ENCODE measurements at regions not wholly inside any gene's neighbourhood (a gene's known extent, or its start where the extent isn't known, plus 50 kb on each side); places are given as distances from the start of the nearest gene placed in this dataset.

DNA sequence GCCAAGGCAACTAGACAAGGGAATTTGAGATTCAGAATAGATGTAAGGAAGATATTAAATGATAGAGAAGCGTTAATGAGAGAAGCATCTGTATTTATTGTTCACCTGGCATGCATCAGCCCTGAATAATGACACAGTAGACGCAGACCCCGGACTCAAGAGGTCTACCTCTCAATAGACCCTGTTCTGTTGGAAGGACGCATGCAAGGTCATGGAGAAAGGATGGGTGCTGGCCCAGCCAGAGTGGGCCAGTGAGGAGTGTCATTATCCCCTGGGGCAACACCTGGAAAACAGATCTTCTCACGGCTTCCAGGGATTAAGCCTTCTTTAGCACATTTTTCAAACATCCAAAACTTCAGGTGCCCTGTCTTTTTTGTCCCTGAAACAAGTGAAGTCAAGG is 461.0 kb downstream of the EIPR1 start:
- Histone ChIP-seq H3K4me3 (no peak overlapping the region), H3K4me1 (no peaks in the 10 kb centered on the region), H3K9me3 (no peaks in the 10 kb centered on the region), H3K27me3 (no peaks in the 10 kb centered on the region), H3K36me3 (no peaks in the 10 kb centered on the region), H3K27ac (no peak overlapping the region)
- intact Hi-C loops (cut with DNase I) = no loop called here
- DNase-seq = peak in 1 of 3 donors; percentile 18
- WGBS (ENCODE audit: insufficient coverage, low coverage, low lambda C conversion rate, missing lambda C conversion rate) = 55% methylated on average over 5 of the region's 5 CpGs
- no peak for ATAC-seq
- TF ChIP-seq, protein P1, sequence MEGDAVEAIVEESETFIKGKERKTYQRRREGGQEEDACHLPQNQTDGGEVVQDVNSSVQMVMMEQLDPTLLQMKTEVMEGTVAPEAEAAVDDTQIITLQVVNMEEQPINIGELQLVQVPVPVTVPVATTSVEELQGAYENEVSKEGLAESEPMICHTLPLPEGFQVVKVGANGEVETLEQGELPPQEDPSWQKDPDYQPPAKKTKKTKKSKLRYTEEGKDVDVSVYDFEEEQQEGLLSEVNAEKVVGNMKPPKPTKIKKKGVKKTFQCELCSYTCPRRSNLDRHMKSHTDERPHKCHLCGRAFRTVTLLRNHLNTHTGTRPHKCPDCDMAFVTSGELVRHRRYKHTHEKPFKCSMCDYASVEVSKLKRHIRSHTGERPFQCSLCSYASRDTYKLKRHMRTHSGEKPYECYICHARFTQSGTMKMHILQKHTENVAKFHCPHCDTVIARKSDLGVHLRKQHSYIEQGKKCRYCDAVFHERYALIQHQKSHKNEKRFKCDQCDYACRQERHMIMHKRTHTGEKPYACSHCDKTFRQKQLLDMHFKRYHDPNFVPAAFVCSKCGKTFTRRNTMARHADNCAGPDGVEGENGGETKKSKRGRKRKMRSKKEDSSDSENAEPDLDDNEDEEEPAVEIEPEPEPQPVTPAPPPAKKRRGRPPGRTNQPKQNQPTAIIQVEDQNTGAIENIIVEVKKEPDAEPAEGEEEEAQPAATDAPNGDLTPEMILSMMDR (IDR thresholded peaks at IDR 0.05) = no peak
- no peak for TF ChIP-seq POLR2A (IDR thresholded peaks at IDR 0.05)

DNA sequence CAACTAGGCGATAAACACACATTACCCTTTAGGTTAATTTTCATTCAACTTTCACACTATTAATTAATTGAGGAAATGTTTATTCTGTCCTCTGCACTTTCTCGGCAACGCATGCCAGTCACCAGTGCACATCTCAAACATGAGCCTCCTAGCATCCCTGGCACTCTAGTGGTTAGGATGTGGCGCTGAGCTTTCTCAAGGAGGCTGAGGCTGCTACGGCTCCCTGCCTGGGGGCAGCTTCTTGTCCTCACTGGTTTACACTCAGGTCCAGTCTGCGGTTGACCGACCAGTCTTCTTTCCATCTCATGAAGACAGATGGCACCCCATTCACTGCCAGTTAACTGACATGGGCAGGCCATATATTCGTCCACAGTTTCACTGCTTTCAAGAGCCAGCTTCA is 463.4 kb downstream of the EIPR1 start:
- intact Hi-C loops (cut with DNase I) = no loop called here
- Histone ChIP-seq H3K9me3 (no peaks in the 10 kb centered on the region), H3K4me3 (no peak overlapping the region), H3K27ac (no peak overlapping the region), H3K27me3 (no peaks in the 10 kb centered on the region), H3K36me3 (no peaks in the 10 kb centered on the region), H3K4me1 (no peaks in the 10 kb centered on the region)
- ATAC-seq = no peak
- 72% methylated on average over 7 of the region's 8 CpGs for WGBS (ENCODE audit: insufficient coverage, low coverage, low lambda C conversion rate, missing lambda C conversion rate)
- DNase-seq = peak in 1 of 3 donors; percentile 16
- TF ChIP-seq, protein P1 (IDR thresholded peaks at IDR 0.05) = no peak
- no peak for TF ChIP-seq POLR2A (IDR thresholded peaks at IDR 0.05)

DNA sequence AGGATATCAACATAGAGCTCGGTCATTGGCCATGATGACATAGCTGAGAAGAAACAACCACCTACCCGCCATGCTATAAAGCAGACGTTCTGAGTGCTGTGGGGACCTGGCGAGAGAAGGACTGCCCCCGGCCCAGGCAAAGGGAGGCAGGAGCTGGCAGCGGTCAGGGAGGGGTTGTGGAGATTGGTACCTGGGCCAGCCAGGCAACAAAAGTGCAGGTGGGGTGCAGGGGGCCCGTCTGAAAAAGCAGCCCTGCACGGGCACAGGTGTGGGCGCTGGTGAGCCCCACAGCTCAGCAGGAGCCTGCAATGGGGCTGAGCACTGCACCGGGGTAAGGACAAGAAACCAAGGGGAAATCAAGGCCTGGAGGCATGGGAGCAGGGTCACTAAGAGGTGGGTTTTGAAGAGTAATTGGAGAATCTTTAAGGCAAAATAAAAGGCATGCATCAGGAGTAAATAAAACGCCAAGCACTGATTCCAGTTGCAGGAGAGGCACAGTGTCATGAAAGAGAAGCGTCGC is 464.0 kb downstream of the EIPR1 start:
- H3K27ac ChIP-seq = no peak overlapping the region
- H3K4me3 ChIP-seq = no peak overlapping the region
- DNase-seq = no peak
- no peaks in the 10 kb centered on the region for H3K9me3 ChIP-seq
- no peaks in the 10 kb centered on the region for H3K27me3 ChIP-seq
- no peaks in the 10 kb centered on the region for H3K36me3 ChIP-seq
- ATAC-seq = no peak
- intact Hi-C loops (cut with DNase I) = no loop called here
- no peaks in the 10 kb centered on the region for H3K4me1 ChIP-seq
- TF ChIP-seq POLR2A (IDR thresholded peaks at IDR 0.05) = no peak
- TF ChIP-seq, protein P1 (IDR thresholded peaks at IDR 0.05) = no peak
- 50% methylated on average over 9 of the region's 13 CpGs for WGBS (ENCODE audit: insufficient coverage, low coverage, low lambda C conversion rate, missing lambda C conversion rate)

DNA sequence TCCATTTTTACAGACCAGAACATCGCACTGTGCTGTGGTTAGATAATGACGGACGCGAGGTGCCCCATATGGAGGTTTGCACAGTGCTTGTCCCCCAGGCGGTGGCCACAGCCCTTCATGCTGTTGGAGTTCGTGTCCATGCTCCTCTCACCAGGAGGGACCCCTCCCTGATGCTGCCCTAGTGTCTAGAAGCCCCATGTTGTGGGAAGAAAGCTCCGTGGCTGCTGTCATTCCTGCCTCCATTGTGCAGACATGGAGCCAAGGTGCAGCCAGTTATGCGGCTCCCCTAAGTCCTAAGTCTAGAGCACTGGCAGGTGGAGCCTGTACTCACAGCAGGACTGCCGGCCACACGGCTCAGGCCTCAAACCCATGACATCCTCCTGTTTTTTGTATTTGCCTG is 464.9 kb downstream of the EIPR1 start:
- H3K27ac ChIP-seq = no peak overlapping the region
- H3K4me3 ChIP-seq = no peak overlapping the region
- no peak for DNase-seq
- H3K9me3 ChIP-seq = no peaks in the 10 kb centered on the region
- WGBS (ENCODE audit: insufficient coverage, low coverage, low lambda C conversion rate, missing lambda C conversion rate) = 89% methylated on average over 4 of the region's 10 CpGs
- intact Hi-C loops (cut with DNase I) = no loop called here
- H3K27me3 ChIP-seq = no peaks in the 10 kb centered on the region
- no peak for ATAC-seq
- no peaks in the 10 kb centered on the region for H3K4me1 ChIP-seq
- TF ChIP-seq, protein P1 (IDR thresholded peaks at IDR 0.05) = no peak
- no peak for TF ChIP-seq POLR2A (IDR thresholded peaks at IDR 0.05)
- no peaks in the 10 kb centered on the region for H3K36me3 ChIP-seq

DNA sequence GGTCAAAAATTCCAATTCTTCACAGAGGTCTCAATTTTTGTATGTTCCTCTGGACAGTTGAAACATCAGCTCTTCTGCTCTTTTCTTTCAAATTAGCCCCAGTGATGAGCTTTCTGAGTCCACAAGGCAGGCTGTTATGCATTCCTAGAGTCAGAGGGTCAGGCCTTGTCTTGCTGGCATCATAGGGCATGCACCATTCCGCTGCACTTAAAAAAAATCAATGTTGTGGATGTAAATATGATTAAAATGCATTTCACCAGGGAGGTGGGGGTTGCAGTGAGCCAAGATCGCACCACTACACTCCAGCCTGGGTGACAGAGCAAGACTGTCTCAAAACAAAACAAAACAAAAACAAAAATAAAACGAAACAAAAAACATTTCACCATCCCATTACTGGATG is 465.3 kb downstream of the EIPR1 start:
- intact Hi-C loops (cut with DNase I) = no loop called here

More for the DNA sequence above, 465.3 kb downstream of the EIPR1 start:
- WGBS (ENCODE audit: insufficient coverage, low coverage, low lambda C conversion rate, missing lambda C conversion rate) = 56% methylated on average over 3 of the region's 3 CpGs
- Histone ChIP-seq H3K4me1 (no peaks in the 10 kb centered on the region), H3K27me3 (no peaks in the 10 kb centered on the region), H3K4me3 (no peak overlapping the region), H3K27ac (no peak overlapping the region), H3K9me3 (no peaks in the 10 kb centered on the region), H3K36me3 (no peaks in the 10 kb centered on the region)
- DNase-seq (no peak), ATAC-seq (no peak)
- TF ChIP-seq, protein P1 (IDR thresholded peaks at IDR 0.05) = no peak
- TF ChIP-seq POLR2A (IDR thresholded peaks at IDR 0.05) = no peak

Measured in right lobe of liver (tissue), 6 donors.